ENCODE measurements at regions not wholly inside any gene's neighbourhood (a gene's known extent, or its start where the extent isn't known, plus 50 kb on each side); places are given as distances from the start of the nearest gene placed in this dataset.
"Not testable (repeated sequence)": the region's sequence is repeated elsewhere in the genome, so short reads cannot be mapped to it uniquely, and the experiment has no call there.

DNA sequence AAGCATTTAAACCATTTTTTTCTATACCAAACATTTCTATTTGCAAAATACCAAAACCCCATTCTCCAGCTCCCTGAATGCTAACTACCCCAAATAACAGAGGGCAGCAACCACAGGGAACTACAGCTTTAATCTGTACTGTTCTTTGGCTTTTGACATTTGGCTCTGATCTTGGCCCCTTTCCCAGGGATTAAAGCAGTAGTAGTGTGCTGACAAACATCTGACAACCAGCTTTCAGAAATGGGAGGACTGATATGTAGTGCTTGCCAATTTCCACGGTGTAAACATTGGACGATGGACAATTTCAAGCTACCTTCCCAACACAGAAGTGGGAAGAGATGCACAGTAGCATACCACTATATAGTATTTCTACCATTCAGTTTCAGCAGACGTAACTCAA is 88.4 kb upstream of the TEAD1 start:
- CTCF ChIA-PET = interaction anchor here (1.9 kb wide), 1 partner anchor 13 kb away, joined by 5 read pairs; no protein-coding TSS in a partner anchor
- Mint-ChIP-seq H3K4me3 (no peak overlapping the region), H3K27ac (no peak overlapping the region), H3K4me1 (no peaks in the 10 kb centered on the region), H3K9me3 (no peaks in the 10 kb centered on the region), H3K27me3 (peaks cover 7% of the 10 kb centered on the region), H3K36me3 (no peaks in the 10 kb centered on the region)
- no peak for DNase-seq

DNA sequence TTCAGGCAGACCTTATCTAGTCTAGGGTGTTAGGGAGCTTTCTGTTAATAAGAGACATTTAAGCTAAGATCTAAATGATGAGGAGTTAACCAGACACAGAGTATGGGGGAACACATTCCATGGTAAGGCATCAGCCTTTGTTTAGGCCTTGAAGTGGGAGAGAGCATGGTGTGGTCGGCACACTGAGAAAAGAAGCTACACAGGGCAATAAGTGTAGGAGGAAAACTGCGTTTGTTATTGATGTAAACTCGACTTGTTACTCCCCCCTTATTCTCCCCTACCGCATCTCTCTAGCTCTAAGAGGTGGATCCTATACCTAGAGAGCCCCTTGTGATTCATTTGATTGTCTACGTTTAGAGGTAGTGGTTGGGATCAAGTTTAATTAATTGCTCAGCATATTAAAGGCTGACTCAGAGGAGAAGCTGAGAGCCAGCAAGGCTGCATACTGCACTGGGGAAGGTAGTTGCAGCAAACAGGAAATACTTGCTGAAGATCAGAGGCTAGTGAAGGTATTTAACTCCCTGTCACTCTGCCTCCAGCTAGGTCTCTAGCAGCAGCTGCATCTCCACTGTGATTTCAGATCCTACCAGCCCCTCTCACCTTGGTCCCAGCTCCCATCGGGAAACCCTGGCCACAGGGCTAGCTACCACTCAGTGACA is 86.8 kb upstream of the TEAD1 start:
- peaks cover 3% of the 10 kb centered on the region for H3K27me3 Mint-ChIP-seq
- CTCF ChIA-PET = interaction anchor here (1.9 kb wide), 1 partner anchor 12 kb away, joined by 5 read pairs; no protein-coding TSS in a partner anchor
- no peak for DNase-seq
- no peaks in the 10 kb centered on the region for H3K9me3 Mint-ChIP-seq
- H3K27ac Mint-ChIP-seq = no peak overlapping the region
- no peaks in the 10 kb centered on the region for H3K36me3 Mint-ChIP-seq
- H3K4me1 Mint-ChIP-seq = no peaks in the 10 kb centered on the region
- H3K4me3 Mint-ChIP-seq = no peak overlapping the region

DNA sequence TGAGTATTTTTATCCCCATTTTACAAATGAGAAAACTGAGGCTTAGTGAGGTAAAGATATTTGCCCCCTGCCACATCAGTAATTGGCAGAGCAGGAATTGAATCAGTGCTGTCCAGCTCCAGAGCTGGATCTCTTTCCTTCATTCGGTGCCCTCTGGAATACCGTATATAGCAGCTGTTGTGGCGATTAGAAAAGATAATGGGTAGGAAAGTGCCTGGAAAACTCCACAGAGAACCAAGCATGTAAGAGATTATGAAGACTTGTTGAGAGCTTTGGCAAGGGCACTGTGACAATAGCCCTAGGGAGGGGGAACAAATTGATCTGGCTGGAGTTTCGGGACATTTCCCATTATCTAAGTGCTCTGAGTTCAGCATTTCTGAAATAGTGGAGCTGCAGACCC is 82.5 kb upstream of the TEAD1 start:
- DNase-seq = no peak
- peaks cover 3% of the 10 kb centered on the region for H3K27me3 Mint-ChIP-seq
- H3K27ac Mint-ChIP-seq = no peak overlapping the region
- H3K4me1 Mint-ChIP-seq = no peaks in the 10 kb centered on the region
- H3K4me3 Mint-ChIP-seq = no peak overlapping the region
- H3K9me3 Mint-ChIP-seq = no peaks in the 10 kb centered on the region
- no peaks in the 10 kb centered on the region for H3K36me3 Mint-ChIP-seq
- CTCF ChIA-PET = no interaction called here

DNA sequence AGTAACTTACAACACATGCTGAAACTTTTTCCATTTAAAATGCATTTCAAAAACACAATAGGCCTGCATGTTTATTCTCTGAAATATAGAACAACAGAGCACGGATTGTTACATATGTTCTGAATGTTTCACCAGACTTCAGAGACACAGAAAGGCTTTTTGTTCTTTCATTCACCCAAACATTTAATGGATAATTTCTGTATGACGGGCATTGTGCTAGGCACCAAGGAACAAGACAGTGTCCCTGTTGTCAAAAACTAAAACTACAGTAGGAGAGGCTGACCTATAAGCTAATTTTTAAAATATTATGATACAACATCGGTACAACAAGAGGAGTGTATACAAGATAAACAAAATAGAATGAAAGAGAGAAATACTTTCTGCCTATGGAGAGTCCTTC is 81.9 kb upstream of the TEAD1 start:
- no peak overlapping the region for H3K27ac Mint-ChIP-seq
- CTCF ChIA-PET = no interaction called here
- H3K4me3 Mint-ChIP-seq = no peak overlapping the region
- no peaks in the 10 kb centered on the region for H3K4me1 Mint-ChIP-seq
- no peaks in the 10 kb centered on the region for H3K36me3 Mint-ChIP-seq
- peaks cover 3% of the 10 kb centered on the region for H3K27me3 Mint-ChIP-seq
- no peaks in the 10 kb centered on the region for H3K9me3 Mint-ChIP-seq
- DNase-seq = no peak

DNA sequence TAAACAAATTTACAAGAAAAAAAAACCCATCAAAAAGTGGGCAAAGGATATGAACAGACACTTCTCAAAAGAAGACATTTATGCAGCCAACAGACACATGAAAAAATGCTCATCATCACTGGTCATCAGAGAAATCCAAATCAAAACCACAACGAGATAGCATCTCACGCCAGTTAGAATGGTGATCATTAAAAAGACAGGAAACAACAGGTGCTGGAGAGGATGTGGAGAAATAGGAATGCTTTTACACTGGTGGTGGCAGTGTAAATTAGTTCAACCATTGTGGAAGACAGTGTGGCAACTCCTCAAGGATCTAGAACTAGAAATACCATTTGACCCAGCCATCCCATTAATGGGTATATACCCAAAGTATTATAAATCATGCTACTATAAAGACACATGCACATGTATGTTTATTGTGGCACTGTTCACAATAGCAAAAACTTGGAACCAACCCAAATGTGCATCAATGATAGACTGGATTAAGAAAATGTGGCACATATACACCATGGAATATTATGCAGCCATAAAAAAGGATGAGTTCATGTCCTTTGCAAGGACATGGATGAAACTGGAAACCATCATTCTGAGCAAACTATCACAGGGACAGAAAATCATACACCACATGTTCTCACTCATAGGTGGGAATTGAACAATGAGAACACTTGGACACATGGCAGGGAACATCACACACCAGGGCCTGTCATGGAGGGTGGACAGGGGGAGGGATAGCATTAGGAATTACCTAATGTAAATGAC is 79.0 kb upstream of the TEAD1 start:
- H3K27me3 Mint-ChIP-seq = not testable (repeated sequence)
- peaks cover 15% of the 10 kb centered on the region for H3K4me1 Mint-ChIP-seq
- CTCF ChIA-PET = interaction anchor here (0.9 to 1.2 kb wide), 2 partner anchors 293 to 295 kb away, joined by 3 to 5 read pairs; no protein-coding TSS in a partner anchor

DNA sequence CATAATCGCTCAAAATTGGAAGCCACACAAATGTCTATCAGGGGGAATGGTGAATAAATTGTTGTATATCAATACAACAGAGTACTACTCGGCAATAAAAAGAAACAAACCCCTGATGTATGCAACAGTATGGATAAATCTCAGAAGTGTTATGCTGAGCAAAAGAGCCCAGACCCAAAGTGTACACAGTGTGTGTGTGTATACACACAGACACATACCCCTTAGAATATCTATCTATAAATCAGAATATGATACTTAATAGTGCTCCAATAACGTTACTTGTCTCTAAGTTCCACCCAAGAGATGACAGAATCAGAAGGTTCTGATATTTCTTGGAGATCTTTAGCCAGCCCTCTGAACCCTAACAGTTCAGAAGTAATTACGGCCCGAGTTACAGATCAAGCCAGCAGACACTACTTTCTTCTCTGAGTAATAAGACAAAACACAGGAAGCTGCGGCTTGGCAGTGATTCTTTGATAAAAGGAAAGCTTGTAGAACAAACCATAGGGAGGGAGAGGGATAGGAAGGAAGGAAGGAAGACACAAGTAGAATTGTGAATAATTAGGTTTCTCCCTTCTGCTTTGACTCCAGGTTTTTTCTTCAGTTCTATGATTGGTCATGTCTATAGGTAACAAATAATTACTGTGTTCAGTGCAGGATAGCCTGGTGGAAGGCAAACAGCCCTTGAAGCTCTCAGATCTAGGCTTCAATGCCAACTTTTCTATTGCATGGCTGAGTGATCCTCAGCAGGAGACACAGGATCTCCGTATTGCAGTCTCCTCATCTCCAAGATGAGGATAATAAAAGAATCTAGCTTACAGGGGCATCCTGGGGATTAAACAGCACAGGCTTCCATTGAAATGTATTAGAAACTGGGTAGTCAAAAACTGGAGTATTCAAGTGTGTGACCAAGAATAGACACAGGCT is 75.6 kb upstream of the TEAD1 start:
- Mint-ChIP-seq H3K4me3 (no peak overlapping the region), H3K36me3 (no peaks in the 10 kb centered on the region), H3K27ac (no peak overlapping the region), H3K27me3 (peaks cover 15% of the 10 kb centered on the region), H3K4me1 (peaks cover 15% of the 10 kb centered on the region), H3K9me3 (no peaks in the 10 kb centered on the region)
- DNase-seq = no peak
- CTCF ChIA-PET = interaction anchor here (1.0 to 3.8 kb wide), 13 partner anchors 12 to 372 kb away, joined by 3 to 72 read pairs (median 4); no protein-coding TSS in a partner anchor

More for the DNA sequence above, 79.0 kb upstream of the TEAD1 start:
- H3K27ac Mint-ChIP-seq, H3K4me3 Mint-ChIP-seq, H3K36me3 Mint-ChIP-seq, DNase-seq, H3K9me3 Mint-ChIP-seq: not testable (repeated sequence)

DNA sequence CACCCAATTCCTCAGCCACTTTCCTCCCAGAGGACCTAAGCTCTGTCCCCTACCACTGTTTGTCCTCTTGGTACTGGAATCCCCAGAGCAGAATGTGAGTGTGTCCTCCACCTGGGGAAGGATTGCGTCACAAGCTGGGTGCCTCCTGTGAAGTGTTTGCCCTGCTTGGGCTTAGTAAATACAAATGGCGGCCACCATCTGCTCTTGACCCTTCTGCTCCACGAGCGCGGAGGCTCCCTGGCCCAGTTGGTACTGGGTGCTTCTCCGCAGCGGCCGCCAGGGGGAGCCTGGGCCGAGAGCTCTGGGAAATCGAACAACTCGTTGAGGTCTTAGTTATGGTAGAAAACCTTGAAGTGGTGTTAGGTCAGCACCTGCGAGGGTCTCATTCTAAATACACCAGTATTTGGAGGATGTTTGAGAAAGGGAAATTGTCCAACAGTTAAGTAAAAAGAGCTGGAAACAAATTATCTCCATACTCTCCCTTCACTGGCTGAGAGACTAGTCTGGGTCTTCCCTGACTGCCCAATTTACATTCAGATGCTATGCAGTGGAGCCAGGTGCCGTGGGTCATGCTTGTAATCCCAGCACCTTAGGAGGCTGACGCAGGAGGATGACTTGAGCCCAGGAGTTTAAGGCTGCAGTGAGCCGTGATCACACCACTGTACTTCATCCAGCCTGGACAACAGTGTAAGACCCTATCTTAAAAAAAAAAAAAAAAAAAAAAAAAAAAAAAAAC is 74.6 kb upstream of the TEAD1 start:
- peaks cover 15% of the 10 kb centered on the region for H3K4me1 Mint-ChIP-seq
- CTCF ChIA-PET = interaction anchor here (0.6 to 3.8 kb wide), 18 partner anchors 11 to 793 kb away, joined by 3 to 72 read pairs (median 4); no protein-coding TSS in a partner anchor
- H3K27me3 Mint-ChIP-seq = peaks cover 15% of the 10 kb centered on the region
- no peaks in the 10 kb centered on the region for H3K9me3 Mint-ChIP-seq
- no peak overlapping the region for H3K4me3 Mint-ChIP-seq
- no peaks in the 10 kb centered on the region for H3K36me3 Mint-ChIP-seq
- DNase-seq = peak; percentile 52
- no peak overlapping the region for H3K27ac Mint-ChIP-seq

DNA sequence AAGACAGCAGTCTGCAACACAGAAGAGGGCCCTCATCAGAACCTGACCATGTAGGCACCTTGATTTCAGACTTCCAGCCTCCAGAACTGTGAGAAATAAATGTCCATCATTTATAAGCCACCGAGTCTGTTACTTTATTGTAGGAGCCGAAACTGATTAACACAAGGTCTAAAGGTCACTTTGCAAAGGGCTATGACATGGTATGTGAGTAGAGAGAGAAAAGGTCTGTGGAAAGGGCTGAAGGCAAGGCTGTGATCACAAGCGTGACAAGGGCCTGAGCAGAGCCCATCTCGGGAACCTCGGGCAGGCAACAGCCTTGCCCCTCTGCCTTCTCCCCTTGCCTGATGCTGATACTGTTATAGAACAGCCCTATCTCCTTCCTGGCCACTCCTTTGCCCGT is 73.4 kb upstream of the TEAD1 start:
- no peak for DNase-seq
- CTCF ChIA-PET = interaction anchor here (2.7 to 3.8 kb wide), 3 partner anchors 213 to 290 kb away, joined by 22 to 72 read pairs (median 23); no protein-coding TSS in a partner anchor
- H3K36me3 Mint-ChIP-seq = no peaks in the 10 kb centered on the region
- H3K4me1 Mint-ChIP-seq = peaks cover 15% of the 10 kb centered on the region
- no peak overlapping the region for H3K27ac Mint-ChIP-seq
- peaks cover 15% of the 10 kb centered on the region for H3K27me3 Mint-ChIP-seq
- no peaks in the 10 kb centered on the region for H3K9me3 Mint-ChIP-seq
- H3K4me3 Mint-ChIP-seq = no peak overlapping the region

DNA sequence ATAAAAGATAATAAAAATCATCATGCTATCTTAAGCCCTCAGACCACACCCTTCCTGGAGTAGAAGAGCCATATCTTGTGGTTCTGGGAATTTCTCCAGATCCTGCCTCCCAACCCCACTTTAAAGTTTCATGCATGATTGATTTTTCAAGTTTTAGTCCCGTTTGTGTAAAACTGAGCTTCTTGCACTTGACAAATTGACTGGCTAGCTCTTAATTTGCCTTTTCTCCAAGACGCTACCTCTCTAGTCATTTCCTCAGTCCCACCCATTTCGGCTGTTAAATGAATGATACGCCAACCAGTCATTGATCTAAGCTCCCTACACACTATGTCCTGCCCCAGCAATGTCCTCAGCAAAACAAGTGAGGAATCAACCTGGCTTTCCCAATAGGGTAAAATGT is 71.8 kb upstream of the TEAD1 start:
- Mint-ChIP-seq H3K27ac (no peak overlapping the region), H3K36me3 (no peaks in the 10 kb centered on the region), H3K27me3 (peaks cover 15% of the 10 kb centered on the region), H3K4me3 (no peak overlapping the region), H3K4me1 (peaks cover 15% of the 10 kb centered on the region), H3K9me3 (no peaks in the 10 kb centered on the region)
- no peak for DNase-seq
- CTCF ChIA-PET = interaction anchor here (0.7 to 1.6 kb wide), 5 partner anchors 191 to 685 kb away, joined by 3 to 7 read pairs (median 3); no protein-coding TSS in a partner anchor

DNA sequence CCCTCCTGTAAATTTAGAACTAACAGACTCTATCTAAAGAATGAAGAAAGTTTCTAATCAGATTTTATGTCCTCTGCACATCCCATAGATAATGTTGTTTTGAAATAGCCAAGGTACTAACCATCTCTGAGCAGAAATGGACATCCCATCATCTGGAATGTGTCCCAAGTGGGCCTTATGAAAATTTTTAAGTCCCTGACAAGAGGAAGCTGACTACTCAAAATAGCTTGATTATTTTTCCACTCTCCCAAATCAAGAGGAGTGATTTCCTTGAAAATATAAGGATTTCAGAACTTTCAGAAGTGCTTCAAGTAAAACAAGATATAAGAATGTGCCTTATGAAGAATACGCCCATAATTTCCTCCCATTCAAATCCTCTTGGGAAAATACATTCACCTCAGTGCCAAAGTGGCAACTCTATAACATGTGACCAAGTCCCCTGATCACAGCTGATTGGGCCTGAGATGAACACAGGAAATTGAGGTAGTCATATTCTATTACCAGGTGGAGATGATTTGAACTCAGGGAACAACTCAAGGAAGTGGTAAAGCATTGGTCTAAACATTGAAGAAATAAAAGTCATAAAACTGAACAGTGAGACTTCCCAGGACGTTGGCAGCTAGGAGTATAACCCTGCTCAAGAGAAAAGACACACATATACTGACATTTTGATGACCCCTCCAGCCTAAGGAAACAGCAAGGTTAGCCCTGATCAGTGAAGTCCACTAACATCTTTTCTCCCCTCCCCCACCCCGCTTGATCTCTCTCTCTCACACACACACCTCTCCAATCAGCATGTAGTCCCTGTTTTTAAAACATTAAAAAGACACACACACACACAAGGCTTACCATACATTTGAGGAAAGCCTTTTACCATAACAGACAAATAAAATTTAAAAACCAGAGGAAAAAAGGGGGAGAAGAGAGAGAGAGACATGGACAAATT is 70.8 kb upstream of the TEAD1 start:
- CTCF ChIA-PET = interaction anchor here (0.7 to 1.6 kb wide), 4 partner anchors 211 to 684 kb away, joined by 3 to 7 read pairs (median 3); no protein-coding TSS in a partner anchor
- Mint-ChIP-seq H3K4me3 (no peak overlapping the region), H3K4me1 (peaks cover 9% of the 10 kb centered on the region), H3K27me3 (peaks cover 15% of the 10 kb centered on the region), H3K36me3 (no peaks in the 10 kb centered on the region), H3K27ac (no peak overlapping the region), H3K9me3 (no peaks in the 10 kb centered on the region)
- no peak for DNase-seq

DNA sequence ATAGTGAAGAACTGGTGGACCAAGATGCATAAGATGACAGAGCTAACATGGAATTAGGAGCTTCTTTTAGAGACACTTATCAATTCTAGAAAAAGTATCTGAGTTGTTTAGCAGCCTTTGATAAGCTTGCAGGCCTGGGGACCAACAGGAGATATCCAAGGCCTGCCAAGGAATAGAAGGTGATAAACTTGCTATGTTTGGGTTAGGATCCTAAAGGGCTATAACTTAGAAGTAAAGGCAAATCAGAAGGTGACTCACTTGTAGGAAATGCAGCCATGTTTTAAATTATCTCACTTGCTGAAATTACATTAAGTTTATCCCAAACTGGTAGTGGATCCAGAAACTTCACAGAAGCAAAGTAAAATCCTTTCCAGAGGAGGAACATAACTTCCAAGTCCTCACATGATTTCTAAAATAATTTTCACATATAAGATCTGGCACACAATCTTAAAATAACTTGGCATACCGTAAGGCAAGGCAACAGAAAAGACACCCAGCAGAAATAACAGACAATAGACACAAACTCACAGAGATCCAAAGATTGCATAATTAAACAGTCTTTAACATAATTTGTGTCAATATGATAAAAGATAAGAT is 69.6 kb upstream of the TEAD1 start:
- CTCF ChIA-PET = no interaction called here

DNA sequence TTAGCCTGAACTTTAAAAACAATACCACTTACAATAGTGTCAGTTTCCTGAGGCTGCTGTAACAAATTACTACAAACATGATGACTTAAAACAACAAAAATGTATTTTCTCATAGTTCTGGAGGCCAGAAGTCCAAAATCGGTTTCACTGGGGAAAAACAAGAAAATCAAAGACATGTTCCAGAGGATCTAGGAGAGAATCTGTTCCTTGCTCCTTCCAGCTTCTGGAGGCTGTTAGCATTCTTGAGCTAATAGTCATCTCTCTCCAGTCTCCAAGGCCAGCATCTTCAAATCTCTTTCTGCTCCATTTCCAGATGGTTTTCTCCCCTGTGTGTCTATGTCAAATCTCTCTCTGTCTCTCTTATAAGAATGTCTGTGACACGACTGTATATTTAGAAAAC is 67.6 kb upstream of the TEAD1 start:
- CTCF ChIA-PET = no interaction called here
- H3K27ac Mint-ChIP-seq = no peak overlapping the region
- H3K27me3 Mint-ChIP-seq = peaks cover 8% of the 10 kb centered on the region
- no peak overlapping the region for H3K4me3 Mint-ChIP-seq
- no peaks in the 10 kb centered on the region for H3K4me1 Mint-ChIP-seq
- H3K9me3 Mint-ChIP-seq = peaks cover 13% of the 10 kb centered on the region
- DNase-seq = no peak
- H3K36me3 Mint-ChIP-seq = no peaks in the 10 kb centered on the region

More for the DNA sequence above, 69.6 kb upstream of the TEAD1 start:
- Mint-ChIP-seq H3K27me3 (peaks cover 13% of the 10 kb centered on the region), H3K9me3 (peaks cover 3% of the 10 kb centered on the region), H3K4me3 (no peak overlapping the region), H3K36me3 (no peaks in the 10 kb centered on the region), H3K4me1 (no peaks in the 10 kb centered on the region), H3K27ac (no peak overlapping the region)
- DNase-seq = no peak
